ENCODE measurements at regions not wholly inside any gene's neighbourhood (a gene's known extent, or its start where the extent isn't known, plus 50 kb on each side); places are given as distances from the start of the nearest gene placed in this dataset.

GRCh38 chr5:28557114-28557513 is 1518.7 kb upstream of the CDH9 start:
- TF ChIP-seq, protein P1, sequence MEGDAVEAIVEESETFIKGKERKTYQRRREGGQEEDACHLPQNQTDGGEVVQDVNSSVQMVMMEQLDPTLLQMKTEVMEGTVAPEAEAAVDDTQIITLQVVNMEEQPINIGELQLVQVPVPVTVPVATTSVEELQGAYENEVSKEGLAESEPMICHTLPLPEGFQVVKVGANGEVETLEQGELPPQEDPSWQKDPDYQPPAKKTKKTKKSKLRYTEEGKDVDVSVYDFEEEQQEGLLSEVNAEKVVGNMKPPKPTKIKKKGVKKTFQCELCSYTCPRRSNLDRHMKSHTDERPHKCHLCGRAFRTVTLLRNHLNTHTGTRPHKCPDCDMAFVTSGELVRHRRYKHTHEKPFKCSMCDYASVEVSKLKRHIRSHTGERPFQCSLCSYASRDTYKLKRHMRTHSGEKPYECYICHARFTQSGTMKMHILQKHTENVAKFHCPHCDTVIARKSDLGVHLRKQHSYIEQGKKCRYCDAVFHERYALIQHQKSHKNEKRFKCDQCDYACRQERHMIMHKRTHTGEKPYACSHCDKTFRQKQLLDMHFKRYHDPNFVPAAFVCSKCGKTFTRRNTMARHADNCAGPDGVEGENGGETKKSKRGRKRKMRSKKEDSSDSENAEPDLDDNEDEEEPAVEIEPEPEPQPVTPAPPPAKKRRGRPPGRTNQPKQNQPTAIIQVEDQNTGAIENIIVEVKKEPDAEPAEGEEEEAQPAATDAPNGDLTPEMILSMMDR (IDR thresholded peaks at IDR 0.05): no peak
- no peak for TF ChIP-seq POLR2A (IDR thresholded peaks at IDR 0.05)

Measured in ovary (tissue), 3 donors.